ENCODE measurements at regions not wholly inside any gene's neighbourhood (a gene's known extent, or its start where the extent isn't known, plus 50 kb on each side); places are given as distances from the start of the nearest gene placed in this dataset.

GRCh38 chr3:104108522-104108921 is 1258.2 kb upstream of the ALCAM start:
- H3K9me3 ChIP-seq (ENCODE audit: control insufficient read depth, low read depth, low read length) = no peaks in the 10 kb centered on the region
- no peaks in the 10 kb centered on the region for H3K27me3 ChIP-seq (ENCODE audit: control insufficient read depth, insufficient read depth, low read length)
- H3K4me3 ChIP-seq (ENCODE audit: low read length) = no peak overlapping the region
- 14% methylated on average over 2 of the region's 2 CpGs for WGBS (ENCODE audit: insufficient coverage, low lambda C conversion rate)
- H3K27ac ChIP-seq (ENCODE audit: low read length) = no peak overlapping the region
- H3K36me3 ChIP-seq (ENCODE audit: control insufficient read depth, insufficient read depth, low read length) = no peaks in the 10 kb centered on the region
- no peak for DNase-seq
- no peaks in the 10 kb centered on the region for H3K4me1 ChIP-seq (ENCODE audit: control insufficient read depth, insufficient read depth, low read length)

- Histone ChIP-seq H3K27ac (ENCODE audit: low read length) (no peak overlapping the region), H3K4me1 (ENCODE audit: control insufficient read depth, insufficient read depth, low read length) (no peaks in the 10 kb centered on the region), H3K9me3 (ENCODE audit: control insufficient read depth, low read depth, low read length) (no peaks in the 10 kb centered on the region), H3K27me3 (ENCODE audit: control insufficient read depth, insufficient read depth, low read length) (no peaks in the 10 kb centered on the region), H3K36me3 (ENCODE audit: control insufficient read depth, insufficient read depth, low read length) (no peaks in the 10 kb centered on the region), H3K4me3 (ENCODE audit: low read length) (no peak overlapping the region)
- no peak for DNase-seq
- WGBS (ENCODE audit: insufficient coverage, low lambda C conversion rate) = no CpG with 5 or more reads among the region's 4 CpGs
Measured at GRCh38 chr3:104126463-104126862, 1240.2 kb upstream of the ALCAM start.

- no peak for DNase-seq
- no peaks in the 10 kb centered on the region for H3K4me1 ChIP-seq (ENCODE audit: control insufficient read depth, insufficient read depth, low read length)
- H3K27me3 ChIP-seq (ENCODE audit: control insufficient read depth, insufficient read depth, low read length) = no peaks in the 10 kb centered on the region
- no peak overlapping the region for H3K4me3 ChIP-seq (ENCODE audit: low read length)
- no peaks in the 10 kb centered on the region for H3K9me3 ChIP-seq (ENCODE audit: control insufficient read depth, low read depth, low read length)
- H3K27ac ChIP-seq (ENCODE audit: low read length) = no peak overlapping the region
- WGBS (ENCODE audit: insufficient coverage, low lambda C conversion rate) = no CpG with 5 or more reads among the region's 7 CpGs
- no peaks in the 10 kb centered on the region for H3K36me3 ChIP-seq (ENCODE audit: control insufficient read depth, insufficient read depth, low read length)
Measured at GRCh38 chr3:104126864-104127553, 1239.7 kb upstream of the ALCAM start.

GRCh38 chr3:104127830-104128229 is 1238.9 kb upstream of the ALCAM start:
- no peak overlapping the region for H3K4me3 ChIP-seq (ENCODE audit: low read length)

GRCh38 chr3:104132566-104133403 is 1233.9 kb upstream of the ALCAM start:
- no peaks in the 10 kb centered on the region for H3K36me3 ChIP-seq (ENCODE audit: control insufficient read depth, insufficient read depth, low read length)
- no peak overlapping the region for H3K4me3 ChIP-seq (ENCODE audit: low read length)
- WGBS (ENCODE audit: insufficient coverage, low lambda C conversion rate) = no CpG with 5 or more reads among the region's 2 CpGs
- no peaks in the 10 kb centered on the region for H3K4me1 ChIP-seq (ENCODE audit: control insufficient read depth, insufficient read depth, low read length)
- no peaks in the 10 kb centered on the region for H3K9me3 ChIP-seq (ENCODE audit: control insufficient read depth, low read depth, low read length)
- no peaks in the 10 kb centered on the region for H3K27me3 ChIP-seq (ENCODE audit: control insufficient read depth, insufficient read depth, low read length)
- no peak overlapping the region for H3K27ac ChIP-seq (ENCODE audit: low read length)
- DNase-seq = no peak

More at GRCh38 chr3:104127830-104128229, 1238.9 kb upstream of the ALCAM start:
- no peaks in the 10 kb centered on the region for H3K36me3 ChIP-seq (ENCODE audit: control insufficient read depth, insufficient read depth, low read length)
- H3K9me3 ChIP-seq (ENCODE audit: control insufficient read depth, low read depth, low read length) = no peaks in the 10 kb centered on the region
- no peak for DNase-seq
- no CpG with 5 or more reads among the region's 3 CpGs for WGBS (ENCODE audit: insufficient coverage, low lambda C conversion rate)
- no peaks in the 10 kb centered on the region for H3K27me3 ChIP-seq (ENCODE audit: control insufficient read depth, insufficient read depth, low read length)
- no peaks in the 10 kb centered on the region for H3K4me1 ChIP-seq (ENCODE audit: control insufficient read depth, insufficient read depth, low read length)
- H3K27ac ChIP-seq (ENCODE audit: low read length) = no peak overlapping the region

GRCh38 chr3:104133630-104134029 is 1233.1 kb upstream of the ALCAM start:
- Histone ChIP-seq H3K4me3 (ENCODE audit: low read length) (no peak overlapping the region), H3K9me3 (ENCODE audit: control insufficient read depth, low read depth, low read length) (no peaks in the 10 kb centered on the region), H3K36me3 (ENCODE audit: control insufficient read depth, insufficient read depth, low read length) (no peaks in the 10 kb centered on the region), H3K27me3 (ENCODE audit: control insufficient read depth, insufficient read depth, low read length) (no peaks in the 10 kb centered on the region), H3K4me1 (ENCODE audit: control insufficient read depth, insufficient read depth, low read length) (no peaks in the 10 kb centered on the region), H3K27ac (ENCODE audit: low read length) (no peak overlapping the region)
- no peak for DNase-seq
- WGBS (ENCODE audit: insufficient coverage, low lambda C conversion rate) = 100% methylated on average over 1 of the region's 5 CpGs

GRCh38 chr3:104137116-104137515 is 1229.6 kb upstream of the ALCAM start:
- Histone ChIP-seq H3K36me3 (ENCODE audit: control insufficient read depth, insufficient read depth, low read length) (no peaks in the 10 kb centered on the region), H3K27ac (ENCODE audit: low read length) (no peak overlapping the region), H3K9me3 (ENCODE audit: control insufficient read depth, low read depth, low read length) (no peaks in the 10 kb centered on the region), H3K27me3 (ENCODE audit: control insufficient read depth, insufficient read depth, low read length) (no peaks in the 10 kb centered on the region), H3K4me3 (ENCODE audit: low read length) (no peak overlapping the region), H3K4me1 (ENCODE audit: control insufficient read depth, insufficient read depth, low read length) (no peaks in the 10 kb centered on the region)
- DNase-seq = no peak
- WGBS (ENCODE audit: insufficient coverage, low lambda C conversion rate) = 73% methylated on average over 4 of the region's 4 CpGs

- Histone ChIP-seq H3K27ac (ENCODE audit: low read length) (no peak overlapping the region), H3K4me1 (ENCODE audit: control insufficient read depth, insufficient read depth, low read length) (no peaks in the 10 kb centered on the region), H3K4me3 (ENCODE audit: low read length) (no peak overlapping the region), H3K27me3 (ENCODE audit: control insufficient read depth, insufficient read depth, low read length) (no peaks in the 10 kb centered on the region), H3K36me3 (ENCODE audit: control insufficient read depth, insufficient read depth, low read length) (no peaks in the 10 kb centered on the region), H3K9me3 (ENCODE audit: control insufficient read depth, low read depth, low read length) (no peaks in the 10 kb centered on the region)
- no peak for DNase-seq
Measured at GRCh38 chr3:104145164-104145563, 1221.5 kb upstream of the ALCAM start.

- Histone ChIP-seq H3K9me3 (ENCODE audit: control insufficient read depth, low read depth, low read length) (no peaks in the 10 kb centered on the region), H3K4me3 (ENCODE audit: low read length) (no peak overlapping the region), H3K27ac (ENCODE audit: low read length) (no peak overlapping the region), H3K36me3 (ENCODE audit: control insufficient read depth, insufficient read depth, low read length) (no peaks in the 10 kb centered on the region), H3K27me3 (ENCODE audit: control insufficient read depth, insufficient read depth, low read length) (no peaks in the 10 kb centered on the region), H3K4me1 (ENCODE audit: control insufficient read depth, insufficient read depth, low read length) (no peaks in the 10 kb centered on the region)
- WGBS (ENCODE audit: insufficient coverage, low lambda C conversion rate) = no CpG with 5 or more reads among the region's 1 CpG
- no peak for DNase-seq
Measured at GRCh38 chr3:104149154-104149553, 1217.6 kb upstream of the ALCAM start.

GRCh38 chr3:104150724-104151123 is 1216.0 kb upstream of the ALCAM start:
- 100% methylated on average over 1 of the region's 2 CpGs for WGBS (ENCODE audit: insufficient coverage, low lambda C conversion rate)
- Histone ChIP-seq H3K27me3 (ENCODE audit: control insufficient read depth, insufficient read depth, low read length) (no peaks in the 10 kb centered on the region), H3K4me3 (ENCODE audit: low read length) (no peak overlapping the region), H3K9me3 (ENCODE audit: control insufficient read depth, low read depth, low read length) (no peaks in the 10 kb centered on the region), H3K4me1 (ENCODE audit: control insufficient read depth, insufficient read depth, low read length) (no peaks in the 10 kb centered on the region), H3K27ac (ENCODE audit: low read length) (no peak overlapping the region), H3K36me3 (ENCODE audit: control insufficient read depth, insufficient read depth, low read length) (no peaks in the 10 kb centered on the region)
- DNase-seq = no peak
